ENCODE measurements at regions not wholly inside any gene's neighbourhood (a gene's known extent, or its start where the extent isn't known, plus 50 kb on each side); places are given as distances from the start of the nearest gene placed in this dataset.
A peak's percentile ranks its signal among the peaks of the same experiment; 100 is the strongest.
"Not testable (repeated sequence)": the region's sequence is repeated elsewhere in the genome, so short reads cannot be mapped to it uniquely, and the experiment has no call there.

DNA sequence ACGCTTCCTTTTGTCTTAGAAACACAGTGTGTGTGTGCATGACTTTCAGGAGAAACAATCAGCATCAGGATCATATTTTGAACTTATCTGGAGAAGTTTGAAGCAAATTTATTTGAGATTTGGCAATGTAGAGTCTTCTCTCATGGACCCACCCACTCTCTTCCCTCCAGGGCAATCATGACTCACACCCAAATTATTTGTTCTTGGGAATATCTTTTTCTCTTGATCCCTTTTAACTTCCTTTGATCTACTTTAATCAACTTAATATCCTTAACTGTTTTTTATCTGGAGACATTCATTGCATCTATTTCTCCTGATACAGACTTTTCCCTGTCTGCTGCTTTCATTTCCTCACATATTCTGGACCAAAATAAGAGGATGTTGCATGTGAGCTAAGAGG lies 1174.3 kb downstream of the GATA3 start:
- no peak overlapping the region for H3K4me3 Mint-ChIP-seq
- peaks cover 16% of the 10 kb centered on the region for H3K4me1 Mint-ChIP-seq (ENCODE audit: low read depth)
- H3K27me3 Mint-ChIP-seq = no peaks in the 10 kb centered on the region
- intact Hi-C loops (cut with micrococcal nuclease) = no loop called here
- no peaks in the 10 kb centered on the region for H3K36me3 Mint-ChIP-seq (ENCODE audit: low read depth)
- no peaks in the 10 kb centered on the region for H3K9me3 Mint-ChIP-seq
- H3K27ac Mint-ChIP-seq = no peak overlapping the region

GRCh38 chr10:9229702-9230244 lies 1175.3 kb downstream of the GATA3 start:
- H3K4me3 Mint-ChIP-seq = peak overlapping the region; percentile 6
- peaks cover 16% of the 10 kb centered on the region for H3K4me1 Mint-ChIP-seq (ENCODE audit: low read depth)
- no peaks in the 10 kb centered on the region for H3K36me3 Mint-ChIP-seq (ENCODE audit: low read depth)
- H3K9me3 Mint-ChIP-seq = no peaks in the 10 kb centered on the region
- H3K27ac Mint-ChIP-seq = no peak overlapping the region
- no peaks in the 10 kb centered on the region for H3K27me3 Mint-ChIP-seq
- intact Hi-C loops (cut with micrococcal nuclease) = no loop called here

- no peak overlapping the region for H3K27ac Mint-ChIP-seq
- H3K36me3 Mint-ChIP-seq (ENCODE audit: low read depth) = no peaks in the 10 kb centered on the region
- H3K4me3 Mint-ChIP-seq = no peak overlapping the region
- no peaks in the 10 kb centered on the region for H3K27me3 Mint-ChIP-seq
- intact Hi-C loops (cut with micrococcal nuclease) = no loop called here
- H3K4me1 Mint-ChIP-seq (ENCODE audit: low read depth) = peaks cover 16% of the 10 kb centered on the region
- no peaks in the 10 kb centered on the region for H3K9me3 Mint-ChIP-seq
Measured at GRCh38 chr10:9230625-9231024, 1176.1 kb downstream of the GATA3 start.

- Mint-ChIP-seq H3K4me1 (ENCODE audit: low read depth) (peaks cover 10% of the 10 kb centered on the region), H3K27me3 (peaks cover under 1% of the 10 kb centered on the region), H3K4me3 (no peak overlapping the region), H3K36me3 (ENCODE audit: low read depth) (no peaks in the 10 kb centered on the region), H3K27ac (no peak overlapping the region), H3K9me3 (no peaks in the 10 kb centered on the region)
- intact Hi-C loops (cut with micrococcal nuclease) = no loop called here
Measured at GRCh38 chr10:9234191-9234590, 1179.7 kb downstream of the GATA3 start.

DNA sequence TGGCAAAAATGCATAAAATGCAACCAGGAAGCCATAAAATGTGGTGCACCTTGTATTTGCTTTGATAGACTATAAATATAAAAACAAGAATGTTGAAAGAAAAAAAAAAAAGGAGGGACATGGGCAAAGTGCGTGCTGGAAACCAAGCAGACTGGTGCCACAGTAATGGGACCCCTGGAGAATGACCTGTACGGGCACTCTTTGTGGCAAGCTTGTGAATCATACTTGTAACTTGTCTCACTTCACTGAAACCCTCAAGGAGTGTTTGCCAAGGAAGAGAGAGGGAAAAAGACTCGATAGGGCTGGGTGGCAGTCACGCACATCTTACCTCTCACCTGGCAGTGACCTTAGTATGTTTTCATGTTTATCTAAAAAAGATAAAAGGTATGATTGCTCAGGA lies 1183.6 kb downstream of the GATA3 start:
- H3K4me3 Mint-ChIP-seq = no peak overlapping the region
- H3K27me3 Mint-ChIP-seq = peaks cover 1% of the 10 kb centered on the region
- no peaks in the 10 kb centered on the region for H3K36me3 Mint-ChIP-seq (ENCODE audit: low read depth)
- no peaks in the 10 kb centered on the region for H3K9me3 Mint-ChIP-seq
- intact Hi-C loops (cut with micrococcal nuclease) = no loop called here
- H3K27ac Mint-ChIP-seq = no peak overlapping the region
- no peaks in the 10 kb centered on the region for H3K4me1 Mint-ChIP-seq (ENCODE audit: low read depth)

GRCh38 chr10:9239298-9239697 lies 1184.8 kb downstream of the GATA3 start:
- Mint-ChIP-seq H3K36me3 (ENCODE audit: low read depth) (no peaks in the 10 kb centered on the region), H3K4me3 (no peak overlapping the region), H3K4me1 (ENCODE audit: low read depth) (no peaks in the 10 kb centered on the region), H3K27me3 (peaks cover 1% of the 10 kb centered on the region), H3K27ac (no peak overlapping the region), H3K9me3 (no peaks in the 10 kb centered on the region)
- intact Hi-C loops (cut with micrococcal nuclease) = no loop called here

DNA sequence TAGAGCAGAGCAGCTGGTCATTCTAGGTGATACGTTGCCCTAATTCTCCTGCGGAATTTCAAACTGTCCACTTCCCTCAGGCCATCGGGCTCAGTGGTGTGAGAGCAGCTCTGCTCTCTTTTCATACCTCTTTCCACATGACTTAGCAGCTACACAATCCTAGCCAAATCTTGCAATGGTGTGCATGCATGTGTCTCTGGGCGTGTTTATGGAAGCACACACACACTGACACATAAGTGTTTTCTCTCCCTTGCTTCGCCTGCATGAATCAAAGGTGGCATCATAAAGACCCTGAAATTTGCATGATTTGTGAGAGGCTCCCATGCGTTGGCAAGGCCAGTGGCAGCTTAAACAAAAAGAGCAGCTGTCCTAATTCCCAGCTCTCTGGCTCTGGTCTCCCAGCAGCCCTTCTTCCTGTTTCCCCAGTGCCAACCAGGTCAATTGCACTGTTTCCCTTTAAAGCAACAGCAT lies 1189.5 kb downstream of the GATA3 start:
- no peaks in the 10 kb centered on the region for H3K36me3 Mint-ChIP-seq (ENCODE audit: low read depth)
- H3K27me3 Mint-ChIP-seq = peaks cover 1% of the 10 kb centered on the region
- no peaks in the 10 kb centered on the region for H3K9me3 Mint-ChIP-seq
- no peak overlapping the region for H3K27ac Mint-ChIP-seq
- intact Hi-C loops (cut with micrococcal nuclease) = no loop called here
- no peaks in the 10 kb centered on the region for H3K4me1 Mint-ChIP-seq (ENCODE audit: low read depth)
- no peak overlapping the region for H3K4me3 Mint-ChIP-seq

DNA sequence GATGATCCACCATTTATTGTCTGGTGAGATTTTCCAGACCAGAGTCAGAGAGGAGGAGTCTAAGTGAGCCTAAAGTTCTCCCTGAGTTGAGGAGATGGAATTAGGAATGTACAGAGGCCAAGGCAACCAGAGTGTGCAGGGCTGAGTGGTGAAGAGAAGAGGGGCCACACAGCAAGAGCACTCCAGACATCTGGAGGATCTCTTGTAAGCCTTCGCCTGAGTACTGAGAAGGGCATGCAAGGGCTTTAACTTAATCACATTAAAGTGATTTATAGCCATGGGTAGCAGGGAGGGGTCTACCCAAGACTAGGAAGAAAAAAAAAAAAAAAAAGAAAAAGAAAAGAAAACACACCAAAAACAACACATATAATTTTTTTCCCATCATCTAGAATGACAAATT lies 1190.4 kb downstream of the GATA3 start:
- Mint-ChIP-seq H3K27ac (no peak overlapping the region), H3K36me3 (ENCODE audit: low read depth) (no peaks in the 10 kb centered on the region), H3K4me1 (ENCODE audit: low read depth) (no peaks in the 10 kb centered on the region), H3K27me3 (no peaks in the 10 kb centered on the region), H3K4me3 (no peak overlapping the region), H3K9me3 (no peaks in the 10 kb centered on the region)
- intact Hi-C loops (cut with micrococcal nuclease) = no loop called here

GRCh38 chr10:9253121-9253520 lies 1198.6 kb downstream of the GATA3 start:
- no peaks in the 10 kb centered on the region for H3K36me3 Mint-ChIP-seq (ENCODE audit: low read depth)
- no peak overlapping the region for H3K27ac Mint-ChIP-seq
- no peak overlapping the region for H3K4me3 Mint-ChIP-seq
- no peaks in the 10 kb centered on the region for H3K4me1 Mint-ChIP-seq (ENCODE audit: low read depth)
- no peaks in the 10 kb centered on the region for H3K9me3 Mint-ChIP-seq
- H3K27me3 Mint-ChIP-seq = peaks cover 1% of the 10 kb centered on the region
- intact Hi-C loops (cut with micrococcal nuclease) = no loop called here

- no peaks in the 10 kb centered on the region for H3K9me3 Mint-ChIP-seq
- no peaks in the 10 kb centered on the region for H3K4me1 Mint-ChIP-seq (ENCODE audit: low read depth)
- intact Hi-C loops (cut with micrococcal nuclease) = no loop called here
- peaks cover 1% of the 10 kb centered on the region for H3K27me3 Mint-ChIP-seq
- H3K4me3 Mint-ChIP-seq = no peak overlapping the region
- no peak overlapping the region for H3K27ac Mint-ChIP-seq
- no peaks in the 10 kb centered on the region for H3K36me3 Mint-ChIP-seq (ENCODE audit: low read depth)
Measured at GRCh38 chr10:9254353-9254752, 1199.9 kb downstream of the GATA3 start.

- Mint-ChIP-seq H3K36me3 (ENCODE audit: low read depth) (no peaks in the 10 kb centered on the region), H3K4me1 (ENCODE audit: low read depth) (no peaks in the 10 kb centered on the region), H3K9me3 (no peaks in the 10 kb centered on the region), H3K27ac (no peak overlapping the region), H3K27me3 (no peaks in the 10 kb centered on the region), H3K4me3 (no peak overlapping the region)
- intact Hi-C loops (cut with micrococcal nuclease) = no loop called here
Measured at GRCh38 chr10:9260690-9261089, 1206.2 kb downstream of the GATA3 start.

DNA sequence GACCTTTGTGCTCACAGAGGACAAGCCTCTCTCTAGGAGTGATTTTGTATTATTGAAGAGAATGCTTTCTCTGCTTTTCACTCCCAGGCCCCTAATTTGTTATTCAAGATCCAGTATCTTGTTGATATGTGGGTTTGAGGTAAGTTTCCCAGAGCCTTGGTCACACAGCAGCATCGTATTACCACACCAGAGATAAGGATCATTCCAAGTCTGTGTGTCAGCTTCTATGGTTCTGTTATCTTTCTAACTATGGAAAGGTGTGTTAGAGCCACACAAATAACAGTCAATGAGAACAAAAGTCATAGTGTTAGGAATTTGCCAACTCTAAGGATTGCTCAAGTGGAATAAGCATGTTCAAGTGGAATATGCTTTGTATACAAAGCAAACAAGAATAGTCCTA lies 1208.3 kb downstream of the GATA3 start:
- H3K4me3 Mint-ChIP-seq = no peak overlapping the region
- no peak overlapping the region for H3K27ac Mint-ChIP-seq
- no peaks in the 10 kb centered on the region for H3K9me3 Mint-ChIP-seq
- H3K27me3 Mint-ChIP-seq = peaks cover 2% of the 10 kb centered on the region
- intact Hi-C loops (cut with micrococcal nuclease) = no loop called here
- no peaks in the 10 kb centered on the region for H3K36me3 Mint-ChIP-seq (ENCODE audit: low read depth)
- H3K4me1 Mint-ChIP-seq (ENCODE audit: low read depth) = no peaks in the 10 kb centered on the region

DNA sequence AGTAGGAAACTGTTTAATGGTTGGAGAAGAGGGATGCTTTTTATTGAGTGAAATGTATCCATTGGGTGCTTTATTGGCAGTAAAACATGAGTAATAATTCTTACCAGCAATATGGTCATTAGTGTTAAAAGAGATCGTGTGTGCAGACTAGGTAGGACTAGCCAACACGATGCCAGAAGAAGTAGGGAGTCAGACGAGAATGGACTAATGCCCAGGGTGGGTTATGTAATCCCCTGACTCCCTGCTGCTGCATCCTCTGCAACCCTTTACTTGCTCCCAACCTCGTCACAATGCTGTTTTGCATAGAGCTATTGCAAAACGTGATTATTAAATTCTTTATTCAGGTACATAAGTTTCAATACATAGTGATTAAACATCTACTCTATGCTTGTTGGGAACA lies 1213.7 kb downstream of the GATA3 start:
- intact Hi-C loops (cut with micrococcal nuclease) = no loop called here

GRCh38 chr10:9273126-9273833 lies 1218.8 kb downstream of the GATA3 start:
- H3K36me3 Mint-ChIP-seq (ENCODE audit: low read depth); intact Hi-C loops (cut with micrococcal nuclease); H3K4me1 Mint-ChIP-seq (ENCODE audit: low read depth); H3K27ac Mint-ChIP-seq; H3K4me3 Mint-ChIP-seq; H3K9me3 Mint-ChIP-seq; H3K27me3 Mint-ChIP-seq: not testable (repeated sequence)

More for the DNA sequence above, 1213.7 kb downstream of the GATA3 start:
- Mint-ChIP-seq H3K36me3 (ENCODE audit: low read depth) (no peaks in the 10 kb centered on the region), H3K27ac (no peak overlapping the region), H3K4me3 (no peak overlapping the region), H3K27me3 (peaks cover 8% of the 10 kb centered on the region), H3K4me1 (ENCODE audit: low read depth) (peaks cover 6% of the 10 kb centered on the region), H3K9me3 (no peaks in the 10 kb centered on the region)

- Mint-ChIP-seq H3K4me3 (no peak overlapping the region), H3K27me3 (peaks cover 7% of the 10 kb centered on the region), H3K9me3 (no peaks in the 10 kb centered on the region), H3K36me3 (ENCODE audit: low read depth) (no peaks in the 10 kb centered on the region), H3K4me1 (ENCODE audit: low read depth) (peaks cover 6% of the 10 kb centered on the region), H3K27ac (no peak overlapping the region)
- intact Hi-C loops (cut with micrococcal nuclease) = no loop called here
Measured at GRCh38 chr10:9274206-9274755, 1219.8 kb downstream of the GATA3 start.

Measured in dendritic cell treated with granulocyte-macrophage colony-stimulating factor and Interleukin-4, amounts not matched to agents 40 ng/mL and 50 ng/mL, for 4 days (primary cell).